ENCODE measurements at regions not wholly inside any gene's neighbourhood (a gene's known extent, or its start where the extent isn't known, plus 50 kb on each side); places are given as distances from the start of the nearest gene placed in this dataset.
A peak's percentile ranks its signal among the peaks of the same experiment; 100 is the strongest.

- peaks cover 79% of the 10 kb centered on the region for H3K27me3 ChIP-seq (ENCODE audit: control insufficient read depth, insufficient read depth, low read length)
- no peak for FAIRE-seq
- no peaks in the 10 kb centered on the region for H3K36me3 ChIP-seq (ENCODE audit: control insufficient read depth, insufficient read depth, low read length)
- peak; percentile 15 for TF ChIP-seq CTCF (IDR thresholded peaks at IDR 0.05; ENCODE audit: insufficient read depth, low read length, severe bottlenecking)
- peak; percentile 48 for DNase-seq (ENCODE audit: low read depth)
- H3K4me3 ChIP-seq (ENCODE audit: low read depth, low read length), result no peak overlapping the region
These were observed 154.0 kb downstream of the TRIM27 start for GRCh38 chr6:28769626-28770402.

GRCh38 chr6:28770732-28771131 lies 153.1 kb downstream of the TRIM27 start:
- DNase-seq (ENCODE audit: low read depth), result no peak
- H3K36me3 ChIP-seq (ENCODE audit: control insufficient read depth, insufficient read depth, low read length), result no peaks in the 10 kb centered on the region
- FAIRE-seq, result no peak
- no peak for TF ChIP-seq CTCF (IDR thresholded peaks at IDR 0.05; ENCODE audit: insufficient read depth, low read length, severe bottlenecking)
- H3K4me3 ChIP-seq (ENCODE audit: low read depth, low read length), result no peak overlapping the region
- H3K27me3 ChIP-seq (ENCODE audit: control insufficient read depth, insufficient read depth, low read length), result peaks cover 81% of the 10 kb centered on the region

GRCh38 chr6:28771401-28772267 lies 152.2 kb downstream of the TRIM27 start:
- TF ChIP-seq CTCF (IDR thresholded peaks at IDR 0.05; ENCODE audit: insufficient read depth, low read length, severe bottlenecking), result no peak
- DNase-seq (ENCODE audit: low read depth), result peak; percentile 46
- peaks cover 79% of the 10 kb centered on the region for H3K27me3 ChIP-seq (ENCODE audit: control insufficient read depth, insufficient read depth, low read length)
- FAIRE-seq, result no peak
- H3K4me3 ChIP-seq (ENCODE audit: low read depth, low read length), result no peak overlapping the region
- no peaks in the 10 kb centered on the region for H3K36me3 ChIP-seq (ENCODE audit: control insufficient read depth, insufficient read depth, low read length)

GRCh38 chr6:28772480-28773381 lies 151.1 kb downstream of the TRIM27 start:
- Histone ChIP-seq H3K36me3 (ENCODE audit: control insufficient read depth, insufficient read depth, low read length) (no peaks in the 10 kb centered on the region), H3K27me3 (ENCODE audit: control insufficient read depth, insufficient read depth, low read length) (peaks cover 75% of the 10 kb centered on the region), H3K4me3 (ENCODE audit: low read depth, low read length) (no peak overlapping the region)
- no peak for DNase-seq (ENCODE audit: low read depth)
- FAIRE-seq, result no peak
- no peak for TF ChIP-seq CTCF (IDR thresholded peaks at IDR 0.05; ENCODE audit: insufficient read depth, low read length, severe bottlenecking)

- no peak for FAIRE-seq
- no peak for TF ChIP-seq CTCF (IDR thresholded peaks at IDR 0.05; ENCODE audit: insufficient read depth, low read length, severe bottlenecking)
- no peak for DNase-seq (ENCODE audit: low read depth)
- Histone ChIP-seq H3K4me3 (ENCODE audit: low read depth, low read length) (no peak overlapping the region), H3K36me3 (ENCODE audit: control insufficient read depth, insufficient read depth, low read length) (no peaks in the 10 kb centered on the region), H3K27me3 (ENCODE audit: control insufficient read depth, insufficient read depth, low read length) (peaks cover 68% of the 10 kb centered on the region)
These were observed 149.3 kb downstream of the TRIM27 start for GRCh38 chr6:28774292-28775051.

Data from bronchial epithelial cell (primary cell).